GM13977 (cell line): ENCODE measurements at regions not wholly inside any gene's neighbourhood (a gene's known extent, or its start where the extent isn't known, plus 50 kb on each side); places are given as distances from the start of the nearest gene placed in this dataset.

Experiments
- DNase-seq: peaks from one replicate; pipeline ENCODE4 v3.0.0; 2012; ENCODE audit warnings: low spot score
- CTCF ChIP-seq: IDR thresholded peaks from 2 replicates; pipeline ENCODE4 v1.5.1; 2012; ENCODE audit warnings: mild to moderate bottlenecking, control low read depth; ENCODE audit not compliant: insufficient read depth; ENCODE audit errors: extremely low read depth, missing control alignments
- in situ Hi-C: fragments of 300-500 bp; cut with MboI; formaldehyde crosslinking; loops from one replicate; pipeline ENCODE4 v1.12.0; 2022; ENCODE audit warnings: low sequenced_read_pairs, low pct_unique_long_range_greater_than_20kb, mixed read lengths, inconsistent platforms; ENCODE audit not compliant: unreplicated experiment

- no peak for TF ChIP-seq CTCF
- DNase-seq = no peak
- in situ Hi-C loops = no loop called here
Measured at GRCh38 chr3:159733194-159733860, 255.3 kb upstream of the IL12A start.

GRCh38 chr3:159734681-159735080, 254.0 kb upstream of the IL12A start:
- TF ChIP-seq CTCF = no peak
- in situ Hi-C loops = no loop called here
- no peak for DNase-seq

GRCh38 chr3:159739166-159739565, 249.5 kb upstream of the IL12A start:
- in situ Hi-C loops = no loop called here
- no peak for TF ChIP-seq CTCF
- no peak for DNase-seq

GRCh38 chr3:159739969-159740368, 248.7 kb upstream of the IL12A start:
- TF ChIP-seq CTCF = no peak
- in situ Hi-C loops = no loop called here
- no peak for DNase-seq

GRCh38 chr3:159741281-159741680, 247.4 kb upstream of the IL12A start:
- TF ChIP-seq CTCF = no peak

GRCh38 chr3:159748425-159748824, 240.2 kb upstream of the IL12A start:
- in situ Hi-C loops = no loop called here
- no peak for TF ChIP-seq CTCF
- DNase-seq = no peak

More at GRCh38 chr3:159741281-159741680, 247.4 kb upstream of the IL12A start:
- in situ Hi-C loops = no loop called here
- no peak for DNase-seq

- in situ Hi-C loops = no loop called here
- no peak for DNase-seq
- TF ChIP-seq CTCF = no peak
Measured at GRCh38 chr3:159749406-159749805, 239.2 kb upstream of the IL12A start.
